Adrenal gland (tissue), 9 donors: ENCODE measurements at regions not wholly inside any gene's neighbourhood (a gene's known extent, or its start where the extent isn't known, plus 50 kb on each side); places are given as distances from the start of the nearest gene placed in this dataset.

Experiments used
- DNase-seq, 7 donors: peaks; one replicate each; pipeline ENCODE4 v3.0.0-alpha.2; 2019 to 2020
- H3K27ac ChIP-seq, 5 donors: fragments of 200-600 bp; sonication (generic) in 4 of 5; 1 replicate in 3 of 5; 2 replicates in 2 of 5; pipeline versions ENCODE4 v1.5.1 to v1.8.0; 2016 to 2020; ENCODE audit warnings: mild to moderate bottlenecking in 1 of 5
- H3K27me3 ChIP-seq: fragments of 200-600 bp; 2 replicates; pipeline ENCODE4 v1.8.0; 2021
- H3K36me3 ChIP-seq, 2 donors: fragments of 200-600 bp; replicated peaks in 1 of 2; 1 replicate in 1 of 2; 2 replicates in 1 of 2; pipeline versions ENCODE4 v1.5.1 to v1.8.0; 2018 to 2022
- H3K4me1 ChIP-seq, 2 donors: fragments of 200-600 bp; replicated peaks in 1 of 2; 1 replicate in 1 of 2; 2 replicates in 1 of 2; pipeline versions ENCODE4 v1.5.1 to v1.8.0; 2018 to 2021
- H3K4me3 ChIP-seq, 4 donors: fragments of 200-600 bp; sonication (generic) in 3 of 4; one replicate each; pipeline ENCODE4 v1.5.1; 2016 to 2018
- H3K9me3 ChIP-seq, 3 donors: fragments of 200-600 bp; sonication (generic) in 1 of 3; replicated peaks in 1 of 3; 1 replicate in 2 of 3; 2 replicates in 1 of 3; pipeline versions ENCODE4 v1.5.1 to v1.8.0; 2016 to 2021
- POLR2A ChIP-seq, 2 donors: fragments of 450-650 bp; IDR thresholded peaks; one replicate each; pipeline ENCODE4 v1.6.1; 2017; ENCODE audit warnings: antibody characterized with exemption in 2 of 2, mild to moderate bottlenecking in 2 of 2, moderate library complexity in 1 of 2
- WGBS, 4 donors: extraction: QIAGEN DNeasy Blood & Tissue Kit in 2 of 4; methylation state at CpG; one replicate each; pipeline versions ENCODE4 v1.1.5 to v1.1.7; 2013 to 2017; 5-methylcytosine and 5-hydroxymethylcytosine counted together
- intact Hi-C, 2 donors: fragments of 100-400 bp; cut with DNase I; formaldehyde crosslinking; loops; one replicate each; pipeline versions ENCODE4 v1.14.1 to v1.15.0; 2022 to 2023
- TF ChIP-seq, protein P1 (sequence below), 6 experiments: fragments of 450-650 bp in 4 of 6; fragments of 200-600 bp in 2 of 6; sonication (generic) in 1 of 6; IDR thresholded peaks; 1 replicate in 5 of 6; 2 replicates in 1 of 6; pipeline versions ENCODE4 v1.5.1 to v1.8.0; 2016 to 2021; ENCODE audit warnings: antibody characterized with exemption in 6 of 6, mild to moderate bottlenecking in 2 of 6, moderate library complexity in 1 of 6
- donor health status: healthy with polysubstance abuse.
- donor health status: Bipolar disorder and iron deficiency.
- donor health status: DM: yes; HTN: yes; CAD: no.
- donor health status: DM: no; HTN: no; CAD: no.
- donor health status: DM: no; HTN: no; CAD: no.

DNA sequence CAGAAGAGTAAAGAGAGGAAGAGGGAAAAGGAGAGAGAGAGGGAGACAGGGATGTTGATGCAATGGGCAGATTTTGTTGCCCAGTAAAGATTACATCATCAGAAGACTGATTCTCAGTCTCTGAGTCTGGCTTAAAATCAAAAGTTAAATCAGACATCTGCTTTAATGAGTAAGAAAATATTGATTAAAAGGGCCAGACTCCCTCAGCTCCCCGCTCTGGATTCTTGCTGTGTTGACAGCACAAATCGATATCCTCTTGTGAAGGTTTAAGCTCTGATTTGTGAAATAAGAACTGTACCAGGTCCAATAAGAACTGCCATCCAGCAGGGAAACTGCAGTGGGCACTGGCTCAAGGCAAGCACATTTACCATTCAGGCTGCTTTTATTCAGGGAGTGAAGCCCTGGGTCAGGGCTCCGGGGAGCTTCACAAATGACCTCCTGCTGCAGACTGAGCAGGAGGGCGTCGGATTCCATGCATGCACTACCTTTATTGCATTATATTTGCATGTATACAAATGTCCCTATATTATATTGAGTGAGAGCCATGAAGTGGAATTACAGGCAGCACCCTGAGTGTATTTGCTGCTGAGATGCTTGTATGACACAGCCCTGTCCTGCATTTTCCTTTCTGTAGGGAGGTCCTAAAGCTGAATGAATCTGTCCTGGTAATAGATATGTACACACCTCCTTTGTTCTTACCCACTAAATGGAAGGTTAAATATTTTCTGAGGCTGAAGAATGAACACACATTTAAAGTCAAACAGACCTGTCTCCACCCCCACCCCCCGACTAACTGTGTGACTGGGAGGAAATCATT lies 401.5 kb downstream of the REEP3 start:
- no peaks in the 10 kb centered on the region for H3K9me3 ChIP-seq
- no peak overlapping the region for H3K27ac ChIP-seq
- H3K4me3 ChIP-seq, result no peak overlapping the region
- no peak for DNase-seq
- no peak for TF ChIP-seq POLR2A (IDR thresholded peaks at IDR 0.05)
- TF ChIP-seq, protein P1, sequence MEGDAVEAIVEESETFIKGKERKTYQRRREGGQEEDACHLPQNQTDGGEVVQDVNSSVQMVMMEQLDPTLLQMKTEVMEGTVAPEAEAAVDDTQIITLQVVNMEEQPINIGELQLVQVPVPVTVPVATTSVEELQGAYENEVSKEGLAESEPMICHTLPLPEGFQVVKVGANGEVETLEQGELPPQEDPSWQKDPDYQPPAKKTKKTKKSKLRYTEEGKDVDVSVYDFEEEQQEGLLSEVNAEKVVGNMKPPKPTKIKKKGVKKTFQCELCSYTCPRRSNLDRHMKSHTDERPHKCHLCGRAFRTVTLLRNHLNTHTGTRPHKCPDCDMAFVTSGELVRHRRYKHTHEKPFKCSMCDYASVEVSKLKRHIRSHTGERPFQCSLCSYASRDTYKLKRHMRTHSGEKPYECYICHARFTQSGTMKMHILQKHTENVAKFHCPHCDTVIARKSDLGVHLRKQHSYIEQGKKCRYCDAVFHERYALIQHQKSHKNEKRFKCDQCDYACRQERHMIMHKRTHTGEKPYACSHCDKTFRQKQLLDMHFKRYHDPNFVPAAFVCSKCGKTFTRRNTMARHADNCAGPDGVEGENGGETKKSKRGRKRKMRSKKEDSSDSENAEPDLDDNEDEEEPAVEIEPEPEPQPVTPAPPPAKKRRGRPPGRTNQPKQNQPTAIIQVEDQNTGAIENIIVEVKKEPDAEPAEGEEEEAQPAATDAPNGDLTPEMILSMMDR (IDR thresholded peaks at IDR 0.05), result no peak
- no peaks in the 10 kb centered on the region for H3K4me1 ChIP-seq
- intact Hi-C loops, result no loop called here
- no peaks in the 10 kb centered on the region for H3K36me3 ChIP-seq
- H3K27me3 ChIP-seq, result no peaks in the 10 kb centered on the region
- 43 to 58% (median 46%) methylated on average over 6 of the region's 6 CpGs for WGBS, 4 donors

DNA sequence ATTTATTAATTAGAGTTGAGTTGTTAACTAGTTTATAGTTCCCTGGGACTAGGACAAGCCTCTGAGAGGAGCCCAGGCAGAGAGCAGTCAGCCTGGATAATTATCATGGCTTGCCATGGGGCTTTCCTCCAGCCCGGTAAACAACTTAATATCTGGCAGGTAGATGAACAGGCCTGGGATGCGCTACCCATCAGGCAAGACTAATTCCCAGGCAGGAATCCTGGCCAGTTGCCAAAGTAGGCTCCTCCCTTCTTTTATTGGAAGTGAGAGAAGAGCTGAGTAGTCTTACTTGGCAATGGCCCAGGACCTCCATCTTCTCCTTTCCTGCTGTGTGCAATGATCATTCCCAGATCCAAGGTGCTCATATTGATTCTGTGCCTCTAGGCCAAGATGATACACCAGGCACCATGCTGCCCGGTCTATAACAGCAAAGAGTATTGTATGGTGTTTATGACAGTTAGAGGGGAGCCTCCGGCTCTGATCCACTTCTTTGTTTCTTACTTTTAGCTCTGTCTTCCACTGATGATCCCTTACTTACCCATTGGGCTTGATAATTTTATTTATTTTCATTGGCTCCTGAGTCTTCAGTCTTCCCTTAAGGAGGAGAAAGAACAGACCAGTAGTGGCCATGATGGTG lies 408.7 kb downstream of the REEP3 start:
- peak in 5 of 7 donors; percentile 5 to 51 (median 16) for DNase-seq

DNA sequence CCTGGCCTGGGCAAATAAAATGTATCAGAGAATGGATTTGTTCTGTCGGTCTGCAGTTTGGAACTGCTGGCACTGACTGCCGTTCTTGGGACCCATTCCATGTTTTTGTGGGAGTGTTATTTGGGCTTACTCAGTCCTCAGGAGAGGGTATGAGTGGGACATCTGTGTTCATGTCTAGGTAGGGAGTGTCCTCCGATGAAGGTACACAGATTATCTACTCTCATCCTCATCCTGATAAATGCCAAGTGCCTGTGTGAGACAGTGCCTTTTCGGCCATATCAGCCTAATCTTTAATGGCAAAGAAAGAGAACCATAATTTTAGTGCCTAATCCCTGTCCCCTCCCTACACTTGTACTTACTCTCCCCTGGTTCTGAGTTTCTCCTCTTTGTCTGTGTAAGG lies 409.4 kb downstream of the REEP3 start:
- no peak overlapping the region for H3K27ac ChIP-seq
- WGBS, 4 donors, result 67 to 86% (median 82%) methylated on average over 4 of the region's 4 CpGs
- no peaks in the 10 kb centered on the region for H3K27me3 ChIP-seq
- no peak overlapping the region for H3K4me3 ChIP-seq
- no peak for DNase-seq
- TF ChIP-seq POLR2A (IDR thresholded peaks at IDR 0.05), result no peak
- TF ChIP-seq, protein P1 (IDR thresholded peaks at IDR 0.05), result no peak
- no peaks in the 10 kb centered on the region for H3K36me3 ChIP-seq
- no peaks in the 10 kb centered on the region for H3K9me3 ChIP-seq
- intact Hi-C loops, result no loop called here
- H3K4me1 ChIP-seq, result no peaks in the 10 kb centered on the region

More for the DNA sequence above, 408.7 kb downstream of the REEP3 start:
- no peaks in the 10 kb centered on the region for H3K27me3 ChIP-seq
- TF ChIP-seq, protein P1 (IDR thresholded peaks at IDR 0.05), result no peak
- no peak for TF ChIP-seq POLR2A (IDR thresholded peaks at IDR 0.05)
- H3K36me3 ChIP-seq, result no peaks in the 10 kb centered on the region
- no peaks in the 10 kb centered on the region for H3K9me3 ChIP-seq
- intact Hi-C loops, result no loop called here
- no peaks in the 10 kb centered on the region for H3K4me1 ChIP-seq
- H3K27ac ChIP-seq, result no peak overlapping the region
- no peak overlapping the region for H3K4me3 ChIP-seq
- WGBS, 4 donors, result 66 to 96% (median 77%) methylated on average over 4 of the region's 4 CpGs

DNA sequence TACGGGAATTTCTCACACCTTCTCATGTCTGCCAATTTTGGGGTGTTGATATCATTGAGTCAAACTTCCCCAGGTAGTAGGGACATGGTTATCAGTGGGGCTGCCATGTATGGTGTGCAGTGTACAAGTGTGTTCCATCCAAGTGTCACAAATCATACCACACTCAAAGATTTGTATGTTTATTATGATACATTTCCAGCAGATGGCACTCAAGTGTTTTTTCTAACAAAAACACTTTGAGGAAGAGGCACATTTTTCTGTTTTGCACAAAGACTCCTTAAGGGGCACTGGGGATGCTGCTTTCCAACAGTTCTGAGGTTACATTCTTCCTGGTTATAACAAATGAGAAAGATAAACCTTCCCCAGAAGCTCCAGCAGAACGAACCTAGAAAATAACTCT lies 414.5 kb downstream of the REEP3 start:
- WGBS, 4 donors, result 60 to 76% (median 64%) methylated on average over 2 of the region's 2 CpGs
- no peak for DNase-seq
- no peak for TF ChIP-seq POLR2A (IDR thresholded peaks at IDR 0.05)
- TF ChIP-seq, protein P1 (IDR thresholded peaks at IDR 0.05), result no peak
- Histone ChIP-seq H3K36me3 (no peaks in the 10 kb centered on the region), H3K4me3 (no peak overlapping the region), H3K27me3 (no peaks in the 10 kb centered on the region), H3K9me3 (no peaks in the 10 kb centered on the region), H3K4me1 (no peaks in the 10 kb centered on the region), H3K27ac (no peak overlapping the region)
- intact Hi-C loops, result no loop called here
